DOHH2 (cell line): ENCODE measurements at regions not wholly inside any gene's neighbourhood (a gene's known extent, or its start where the extent isn't known, plus 50 kb on each side); places are given as distances from the start of the nearest gene placed in this dataset.

Source experiments
- CTCF ChIP-seq: fragments of 200-600 bp; sonication (generic); IDR thresholded peaks from one replicate; pipeline ENCODE4 v1.5.1; 2014; ENCODE audit warnings: antibody characterized with exemption, mild to moderate bottlenecking, low read depth, low read length; ENCODE audit not compliant: poor library complexity, severe bottlenecking
- EZH2phosphoT487 ChIP-seq: fragments of 200-600 bp; sonication (generic); IDR thresholded peaks from 2 replicates; pipeline ENCODE4 v1.6.1; 2017; ENCODE audit warnings: borderline replicate concordance, mild to moderate bottlenecking, antibody characterized with exemption, low read length, moderate library complexity, mixed read lengths

- TF ChIP-seq CTCF (no peak), EZH2phosphoT487 (no peak)
Measured at GRCh38 chr17:79366988-79367571, 243.8 kb downstream of the RBFOX3 start.
